K562 (cell line): ENCODE measurements at regions not wholly inside any gene's neighbourhood (a gene's known extent, or its start where the extent isn't known, plus 50 kb on each side); places are given as distances from the start of the nearest gene placed in this dataset.

Source experiments
- ATAC-seq: fragments of 200-7000 bp; cut with Tn5 transposase; 3 replicates; pipeline ENCODE4 v1.9.1; 2020; ENCODE audit warnings: moderate library complexity
- BruUV-seq: library from RNA; stranded (reverse); fragments of 400-500 nt; replicated peaks from 2 replicates; lab custom pipeline; 2021; lab: Mats Ljungman, UMichigan
- CTCF ChIA-PET: fragments of 300-600 bp; formaldehyde crosslinking; extraction: SDS; loops from one replicate; lab custom pipeline; 2021; ENCODE audit warnings: low intra/inter-chr PET ratio; lab: Yijun Ruan, JAX
- POLR2A ChIA-PET: fragments of 300-600, 350-650 bp; sonication (Branson Sonifier 250); formaldehyde crosslinking; extraction: SDS; loops from one replicate; lab custom pipeline; 2021; ENCODE audit warnings: antibody characterized with exemption, inconsistent platforms; lab: Yijun Ruan, JAX
- DNase-seq, 4 experiments: peaks; one replicate each; pipeline versions ENCODE4 v3.0.0 to v3.0.0-alpha.2; 2011 to 2018; ENCODE audit warnings: low spot score in 3 of 4, mixed read lengths in 3 of 4; ENCODE audit errors: extremely low read depth in 1 of 4
- FAIRE-seq: peaks from 2 replicates; lab custom pipeline; 2011; peaks lifted over from hg19 to GRCh38; lab: Jason Lieb, UNC
- H2AFZ ChIP-seq: 2 replicates; pipeline ENCODE4 v1.6.0; 2011; ENCODE audit warnings: low read depth, low read length, control low read depth, inconsistent platforms
- H3K27ac ChIP-seq: fragments of 200-600 bp; 3 replicates; pipeline ENCODE4 v1.8.0; 2011; ENCODE audit warnings: low read depth, mild to moderate bottlenecking, control low read depth, inconsistent platforms, low read length, moderate library complexity, mixed read lengths; ENCODE audit errors: extremely low read depth
- H3K27me3 ChIP-seq, 2 experiments: fragments of 300-600 bp in 1 of 2; 2 replicates in 1 of 2; 3 replicates in 1 of 2; pipeline versions ENCODE4 v1.6.0 to v1.8.0; 2011; ENCODE audit warnings: inconsistent platforms in 2 of 2, low read length in 2 of 2, mild to moderate bottlenecking in 1 of 2, mixed read lengths in 1 of 2, moderate library complexity in 1 of 2; ENCODE audit not compliant: control insufficient read depth in 2 of 2, insufficient read depth in 2 of 2
- H3K36me3 ChIP-seq: fragments of 300-600 bp; 3 replicates; pipeline ENCODE4 v1.8.0; 2011; ENCODE audit warnings: mild to moderate bottlenecking, low read length, inconsistent platforms; ENCODE audit not compliant: control insufficient read depth, insufficient read depth
- H3K4me1 ChIP-seq, 2 experiments: fragments of 200-600 bp in 1 of 2; replicated peaks in 1 of 2; 2 replicates in 1 of 2; 3 replicates in 1 of 2; pipeline versions ENCODE4 v1.5.1 to v1.8.0; 2011; ENCODE audit warnings: inconsistent platforms in 2 of 2, low read length in 2 of 2, mild to moderate bottlenecking in 1 of 2, mixed read lengths in 1 of 2, moderate library complexity in 1 of 2; ENCODE audit not compliant: control insufficient read depth in 2 of 2, insufficient read depth in 2 of 2
- H3K4me2 ChIP-seq: 2 replicates; pipeline ENCODE4 v1.6.1; 2011; ENCODE audit warnings: low read length, control low read depth, inconsistent platforms, mixed read lengths; ENCODE audit not compliant: insufficient read depth
- H3K4me3 ChIP-seq: fragments of 200-600 bp; sonication (generic), shearing (Covaris generic); 2 replicates; pipeline ENCODE4 v1.5.1; 2016; ENCODE audit warnings: control low read depth, inconsistent platforms
- H3K79me2 ChIP-seq: fragments of 200-600 bp; 3 replicates; pipeline ENCODE4 v1.8.0; 2011; ENCODE audit warnings: low read length, inconsistent platforms; ENCODE audit not compliant: control insufficient read depth, insufficient read depth
- H3K9ac ChIP-seq, 2 experiments: 2 replicates each; pipeline versions ENCODE4 v1.6.0 to v1.6.1; 2011; ENCODE audit warnings: low read depth in 2 of 2, low read length in 2 of 2, control low read depth in 1 of 2, inconsistent platforms in 1 of 2, mild to moderate bottlenecking in 1 of 2, mixed read lengths in 1 of 2; ENCODE audit not compliant: insufficient read depth in 1 of 2
- H3K9me1 ChIP-seq: one replicate; pipeline ENCODE4 v1.6.0; 2011; ENCODE audit warnings: inconsistent platforms, mild to moderate bottlenecking, low read length, moderate library complexity; ENCODE audit not compliant: control insufficient read depth, insufficient read depth
- H3K9me3 ChIP-seq: replicated peaks from 2 replicates; pipeline ENCODE4 v1.5.1; 2011; ENCODE audit warnings: low read depth, low read length, inconsistent platforms; ENCODE audit not compliant: control insufficient read depth, insufficient read depth
- H4K20me1 ChIP-seq: replicated peaks from 2 replicates; pipeline ENCODE4 v1.6.1; 2011; ENCODE audit warnings: low read length, inconsistent platforms, mixed read lengths; ENCODE audit not compliant: control insufficient read depth, insufficient read depth
- FOXA3 ChIP-seq, 2 experiments: fragments of 450-650 bp in 1 of 2; sonication (generic) in 1 of 2; formaldehyde crosslinking; IDR thresholded peaks in 1 of 2; conservative IDR thresholded peaks in 1 of 2; 2 replicates each; pipeline versions ENCODE4 v1.4.0 to v1.8.0; 2020 to 2022; ENCODE audit warnings: mild to moderate bottlenecking in 2 of 2, missing genetic modification reagents in 1 of 2
- MECOM ChIP-seq: fragments of 250-450 bp; sonication (Bioruptor Pico); IDR thresholded peaks from 2 replicates; pipeline ENCODE4 v1.8.0; 2022; ENCODE audit warnings: inconsistent platforms
- MEIS2 ChIP-seq: fragments of 450-650 bp; IDR thresholded peaks from 2 replicates; pipeline ENCODE4 v1.6.1; 2014; ENCODE audit warnings: mild to moderate bottlenecking; ENCODE audit not compliant: partially characterized antibody
- PHF21A ChIP-seq: fragments of 450-650 bp; IDR thresholded peaks from 2 replicates; pipeline ENCODE4 v1.6.1; 2017; ENCODE audit warnings: low read depth, borderline replicate concordance
- XRCC3 ChIP-seq: fragments of 450-650 bp; IDR thresholded peaks from 2 replicates; pipeline ENCODE4 v1.6.1; 2017; ENCODE audit warnings: mild to moderate bottlenecking, moderate library complexity
- XRCC4 ChIP-seq: IDR thresholded peaks from one replicate; pipeline ENCODE4 v1.6.1; 2011; ENCODE audit not compliant: insufficient read depth, insufficient read length; ENCODE audit errors: extremely low read depth
- ZNF561 ChIP-seq: fragments of 450-650 bp; formaldehyde crosslinking; conservative IDR thresholded peaks from 2 replicates; pipeline ENCODE4 v1.4.0; 2020; ENCODE audit warnings: mild to moderate bottlenecking, moderate library complexity
- WGBS: fragments of 100-300 bp; shearing (Covaris generic); methylation state at CpG from one replicate; pipeline ENCODE4 v1.1.6; 2016; ENCODE audit warnings: low coverage, mixed read lengths; ENCODE audit not compliant: insufficient coverage; ENCODE audit errors: missing lambda C conversion rate; 5-methylcytosine and 5-hydroxymethylcytosine counted together
- in situ Hi-C: fragments of 300-500 bp; cut with MboI; formaldehyde crosslinking; loops from 4 replicates; pipeline ENCODE4 v1.15.0; 2018; ENCODE audit warnings: inconsistent platforms, mixed read lengths
- intact Hi-C: fragments of 100-400 bp; cut with micrococcal nuclease; formaldehyde crosslinking; loops from 2 replicates; pipeline ENCODE4 v1.14.2; 2022
- TF ChIP-seq, protein P1 (sequence below): IDR thresholded peaks from 3 replicates; pipeline ENCODE4 v1.6.1; 2011; ENCODE audit warnings: borderline replicate concordance, mild to moderate bottlenecking, moderate library complexity; ENCODE audit not compliant: insufficient read length; ENCODE audit errors: extremely low read depth
- TF ChIP-seq, protein P2 (sequence below): IDR thresholded peaks from 2 replicates; pipeline ENCODE4 v1.6.1; 2012; ENCODE audit warnings: low read depth, low read length, improper control_type of control experiment, borderline replicate concordance

DNA sequence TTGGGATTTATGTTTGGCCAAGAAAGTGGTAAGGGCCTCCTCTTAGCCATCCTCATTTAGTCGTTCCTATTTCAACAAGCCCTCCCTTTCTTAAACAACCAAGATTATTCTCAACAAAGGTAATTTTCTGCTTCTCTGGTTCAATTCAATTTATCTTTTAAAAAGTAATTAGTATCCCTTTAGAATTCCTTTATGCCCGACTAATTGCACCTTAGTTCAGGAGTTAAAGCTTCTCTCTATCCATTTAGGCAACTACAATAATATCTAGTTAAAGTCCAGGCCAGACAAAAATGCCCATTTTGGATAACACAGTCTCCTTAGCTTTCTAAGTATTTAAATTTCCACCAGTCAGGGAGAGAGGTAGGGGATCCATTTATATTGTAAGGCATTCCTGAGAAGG is 136.7 kb upstream of the MAGI3 start (continued):
- TF ChIP-seq FOXA3 (CRISPR knock-in tag; conservative IDR thresholded peaks at IDR 0.05 in 1 of 2, IDR thresholded peaks at IDR 0.05 in 1 of 2) (no peak), MECOM (CRISPR knock-in tag) (no peak), PHF21A (no peak), XRCC3 (no peak)
- TF ChIP-seq, protein P1, sequence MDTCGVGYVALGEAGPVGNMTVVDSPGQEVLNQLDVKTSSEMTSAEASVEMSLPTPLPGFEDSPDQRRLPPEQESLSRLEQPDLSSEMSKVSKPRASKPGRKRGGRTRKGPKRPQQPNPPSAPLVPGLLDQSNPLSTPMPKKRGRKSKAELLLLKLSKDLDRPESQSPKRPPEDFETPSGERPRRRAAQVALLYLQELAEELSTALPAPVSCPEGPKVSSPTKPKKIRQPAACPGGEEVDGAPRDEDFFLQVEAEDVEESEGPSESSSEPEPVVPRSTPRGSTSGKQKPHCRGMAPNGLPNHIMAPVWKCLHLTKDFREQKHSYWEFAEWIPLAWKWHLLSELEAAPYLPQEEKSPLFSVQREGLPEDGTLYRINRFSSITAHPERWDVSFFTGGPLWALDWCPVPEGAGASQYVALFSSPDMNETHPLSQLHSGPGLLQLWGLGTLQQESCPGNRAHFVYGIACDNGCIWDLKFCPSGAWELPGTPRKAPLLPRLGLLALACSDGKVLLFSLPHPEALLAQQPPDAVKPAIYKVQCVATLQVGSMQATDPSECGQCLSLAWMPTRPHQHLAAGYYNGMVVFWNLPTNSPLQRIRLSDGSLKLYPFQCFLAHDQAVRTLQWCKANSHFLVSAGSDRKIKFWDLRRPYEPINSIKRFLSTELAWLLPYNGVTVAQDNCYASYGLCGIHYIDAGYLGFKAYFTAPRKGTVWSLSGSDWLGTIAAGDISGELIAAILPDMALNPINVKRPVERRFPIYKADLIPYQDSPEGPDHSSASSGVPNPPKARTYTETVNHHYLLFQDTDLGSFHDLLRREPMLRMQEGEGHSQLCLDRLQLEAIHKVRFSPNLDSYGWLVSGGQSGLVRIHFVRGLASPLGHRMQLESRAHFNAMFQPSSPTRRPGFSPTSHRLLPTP: no peak
- TF ChIP-seq, all 486 proteins: peak for 0

DNA sequence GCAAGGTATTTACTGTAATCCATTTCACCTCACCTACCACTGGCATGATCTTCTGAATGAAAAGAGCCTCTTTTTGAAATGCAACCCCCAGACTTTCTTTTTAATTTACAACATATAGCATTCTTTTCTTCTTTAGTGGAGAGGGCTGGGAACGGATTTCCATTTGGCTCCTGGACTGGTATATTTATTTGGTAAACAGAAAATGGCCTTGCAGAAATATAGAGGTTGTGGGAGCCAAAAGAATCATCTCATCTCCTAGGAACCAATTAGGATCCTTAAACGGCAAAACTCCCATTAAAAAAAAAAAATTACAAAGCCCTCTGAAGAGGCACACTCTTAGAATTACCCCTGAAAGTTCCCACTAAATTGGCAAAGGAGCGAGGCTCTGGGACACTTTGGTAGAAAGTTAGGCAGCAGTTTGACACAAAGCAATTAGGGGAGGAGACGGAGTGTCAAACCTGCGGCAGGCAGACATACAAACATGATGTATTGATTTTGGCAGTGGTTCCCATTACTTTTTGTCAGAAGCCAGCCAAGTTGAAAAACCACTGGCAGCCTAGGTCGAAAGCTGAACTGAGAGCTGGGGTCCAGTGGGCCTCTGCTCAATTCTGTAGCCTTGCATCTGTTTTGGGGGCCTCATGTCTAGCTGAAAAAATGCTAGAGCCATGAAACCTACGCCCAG is 135.1 kb upstream of the MAGI3 start:
- ChIA-PET CTCF (no interaction called here), POLR2A (interaction anchor here (0.5 to 1.6 kb wide), 6 partner anchors 12 to 867 kb away, joined by 3 to 6 read pairs (median 4); no protein-coding TSS in a partner anchor)
- Histone ChIP-seq H3K79me2 (no peaks in the 10 kb centered on the region), H3K4me2 (no peak overlapping the region), H3K27ac (no peak overlapping the region), H4K20me1 (no peaks in the 10 kb centered on the region), H3K4me1 (no peaks in the 10 kb centered on the region; a peak in 1 of 5 replicates), H3K9ac (no peak overlapping the region), H3K9me1 (no peaks in the 10 kb centered on the region), H3K4me3 (no peak overlapping the region), H3K9me3 (no peaks in the 10 kb centered on the region), H2AFZ (no peak overlapping the region), H3K27me3 (peaks cover 3 to 15% of the 10 kb centered on the region in 2 experiments; a peak in 2 of 5 replicates), H3K36me3 (no peaks in the 10 kb centered on the region)
- in situ Hi-C loops (no loop called here), intact Hi-C loops (no loop called here)
- whole genome bisulfite sequencing: 11% methylated on average over 7 of the region's 7 CpGs
- FAIRE-seq: no peak
- no peak for DNase-seq
- no peak for ATAC-seq
- BruUV-seq: no TSS peak
- TF ChIP-seq ZNF561 (CRISPR knock-in tag): no peak
- TF ChIP-seq, protein P2, sequence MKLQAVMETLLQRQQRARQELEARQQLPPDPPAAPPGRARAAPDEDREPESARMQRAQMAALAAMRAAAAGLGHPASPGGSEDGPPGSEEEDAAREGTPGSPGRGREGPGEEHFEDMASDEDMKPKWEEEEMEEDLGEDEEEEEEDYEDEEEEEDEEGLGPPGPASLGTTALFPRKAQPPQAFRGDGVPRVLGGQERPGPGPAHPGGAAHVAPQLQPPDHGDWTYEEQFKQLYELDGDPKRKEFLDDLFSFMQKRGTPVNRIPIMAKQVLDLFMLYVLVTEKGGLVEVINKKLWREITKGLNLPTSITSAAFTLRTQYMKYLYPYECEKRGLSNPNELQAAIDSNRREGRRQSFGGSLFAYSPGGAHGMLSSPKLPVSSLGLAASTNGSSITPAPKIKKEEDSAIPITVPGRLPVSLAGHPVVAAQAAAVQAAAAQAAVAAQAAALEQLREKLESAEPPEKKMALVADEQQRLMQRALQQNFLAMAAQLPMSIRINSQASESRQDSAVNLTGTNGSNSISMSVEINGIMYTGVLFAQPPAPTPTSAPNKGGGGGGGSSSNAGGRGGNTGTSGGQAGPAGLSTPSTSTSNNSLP: no peak
- TF ChIP-seq MEIS2: peak; percentile 21
- TF ChIP-seq XRCC4: no peak
